Neural crest cell (in vitro differentiated cells): ENCODE measurements at regions not wholly inside any gene's neighbourhood (a gene's known extent, or its start where the extent isn't known, plus 50 kb on each side); places are given as distances from the start of the nearest gene placed in this dataset.

Experiments
- DNase-seq: peaks from one replicate; pipeline ENCODE4 v3.0.0; 2021; ENCODE audit warnings: low read depth, mixed read lengths, low spot score
- H3K27ac Mint-ChIP-seq: one replicate; pipeline ENCODE4 v1.8.0; 2021; ENCODE audit warnings: mild to moderate bottlenecking, mixed read lengths; ENCODE audit not compliant: unreplicated experiment
- H3K27me3 Mint-ChIP-seq: 2 replicates; pipeline ENCODE4 v1.8.0; 2021; ENCODE audit warnings: low read depth, mild to moderate bottlenecking, mixed read lengths
- H3K36me3 Mint-ChIP-seq: 2 replicates; pipeline ENCODE4 v1.8.0; 2021; ENCODE audit warnings: low read depth, mild to moderate bottlenecking, mixed read lengths
- H3K4me1 Mint-ChIP-seq: 2 replicates; pipeline ENCODE4 v1.8.0; 2021; ENCODE audit warnings: mixed read lengths
- H3K4me3 Mint-ChIP-seq: one replicate; pipeline ENCODE4 v1.8.0; 2021; ENCODE audit warnings: mild to moderate bottlenecking, mixed read lengths
- H3K9me3 Mint-ChIP-seq: 2 replicates; pipeline ENCODE4 v1.8.0; 2021; ENCODE audit warnings: mixed read lengths
- CTCF ChIP-seq: fragments of 200-600 bp; sonication (generic); conservative IDR thresholded peaks from 2 replicates; pipeline ENCODE4 v1.5.0; 2021; ENCODE audit warnings: antibody characterized with exemption, mild to moderate bottlenecking

- TF ChIP-seq CTCF: no peak
- H3K27me3 Mint-ChIP-seq: no peaks in the 10 kb centered on the region
- no peaks in the 10 kb centered on the region for H3K4me1 Mint-ChIP-seq
- no peaks in the 10 kb centered on the region for H3K9me3 Mint-ChIP-seq
- no peak overlapping the region for H3K4me3 Mint-ChIP-seq
- no peak for DNase-seq
- no peaks in the 10 kb centered on the region for H3K36me3 Mint-ChIP-seq
- no peak overlapping the region for H3K27ac Mint-ChIP-seq
Observed at GRCh38 chr6:131414956-131415355, 158.1 kb upstream of the ARG1 start.

DNA sequence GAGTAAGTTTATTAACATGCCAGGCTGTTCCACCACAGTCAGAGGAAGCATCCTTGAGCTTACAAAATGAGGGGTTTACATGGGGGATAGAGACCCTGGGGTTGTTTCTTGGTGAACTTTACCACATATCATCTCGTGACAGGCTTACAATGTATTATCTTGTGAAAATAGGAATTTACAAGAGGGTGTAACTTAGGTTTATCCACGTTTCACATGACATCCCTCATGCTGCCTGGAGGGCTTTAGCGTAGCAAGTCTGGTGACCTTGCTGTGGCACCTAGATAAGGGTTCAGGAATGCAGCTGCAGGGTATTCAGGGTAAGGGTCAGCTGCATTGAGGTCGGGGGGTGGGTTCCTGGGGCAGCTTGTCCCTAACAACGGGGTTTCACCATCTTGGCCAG is 154.6 kb upstream of the ARG1 start:
- H3K4me3 Mint-ChIP-seq: no peak overlapping the region
- no peaks in the 10 kb centered on the region for H3K4me1 Mint-ChIP-seq
- no peak overlapping the region for H3K27ac Mint-ChIP-seq
- TF ChIP-seq CTCF: no peak
- no peaks in the 10 kb centered on the region for H3K36me3 Mint-ChIP-seq
- no peaks in the 10 kb centered on the region for H3K27me3 Mint-ChIP-seq
- H3K9me3 Mint-ChIP-seq: peaks cover 4% of the 10 kb centered on the region
- DNase-seq: no peak

DNA sequence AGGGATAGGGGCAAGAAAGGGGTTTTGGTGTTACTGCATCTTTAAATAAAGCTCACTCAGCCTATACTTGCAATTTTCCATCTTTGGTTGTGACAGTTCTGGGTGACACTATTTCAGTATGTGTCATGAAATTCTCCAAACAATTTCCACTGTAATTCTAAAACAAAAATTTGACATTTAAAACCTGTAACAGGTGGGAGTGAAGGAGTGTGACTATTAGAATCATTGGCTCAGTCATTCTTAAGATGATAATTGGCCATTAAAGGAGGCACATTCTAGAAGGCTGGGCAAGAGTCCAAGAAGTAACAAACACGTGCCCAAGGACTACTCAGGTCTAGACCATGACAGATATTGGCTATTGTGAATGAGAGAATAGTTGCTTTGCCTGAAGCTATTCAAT is 153.3 kb upstream of the ARG1 start:
- Mint-ChIP-seq H3K4me3 (no peak overlapping the region), H3K4me1 (no peaks in the 10 kb centered on the region), H3K36me3 (no peaks in the 10 kb centered on the region), H3K27ac (no peak overlapping the region), H3K9me3 (peaks cover 4% of the 10 kb centered on the region), H3K27me3 (no peaks in the 10 kb centered on the region)
- no peak for DNase-seq
- no peak for TF ChIP-seq CTCF

GRCh38 chr6:131424016-131424415 is 149.0 kb upstream of the ARG1 start:
- peaks cover 6% of the 10 kb centered on the region for H3K9me3 Mint-ChIP-seq
- H3K27ac Mint-ChIP-seq: no peak overlapping the region
- no peak for TF ChIP-seq CTCF
- no peaks in the 10 kb centered on the region for H3K27me3 Mint-ChIP-seq
- no peak overlapping the region for H3K4me3 Mint-ChIP-seq
- no peaks in the 10 kb centered on the region for H3K36me3 Mint-ChIP-seq
- peaks cover 5% of the 10 kb centered on the region for H3K4me1 Mint-ChIP-seq
- no peak for DNase-seq

- DNase-seq: no peak
- no peaks in the 10 kb centered on the region for H3K27me3 Mint-ChIP-seq
- H3K4me3 Mint-ChIP-seq: no peak overlapping the region
- peaks cover 6% of the 10 kb centered on the region for H3K9me3 Mint-ChIP-seq
- peaks cover 5% of the 10 kb centered on the region for H3K4me1 Mint-ChIP-seq
- no peaks in the 10 kb centered on the region for H3K36me3 Mint-ChIP-seq
- no peak overlapping the region for H3K27ac Mint-ChIP-seq
- TF ChIP-seq CTCF: no peak
Observed at GRCh38 chr6:131424475-131424874, 148.6 kb upstream of the ARG1 start.
